SU-DHL-6 (cell line): ENCODE measurements at regions not wholly inside any gene's neighbourhood (a gene's known extent, or its start where the extent isn't known, plus 50 kb on each side); places are given as distances from the start of the nearest gene placed in this dataset.

Experiments
- EZH2phosphoT487 ChIP-seq: fragments of 200-600 bp; sonication (generic), shearing (Covaris generic); conservative IDR thresholded peaks from 2 replicates; pipeline ENCODE4 v1.6.1; 2018; ENCODE audit warnings: mild to moderate bottlenecking, antibody characterized with exemption, low read length, moderate library complexity, mixed read lengths
- TF ChIP-seq, protein P1 (sequence below): fragments of 200-600 bp; sonication (generic); IDR thresholded peaks from one replicate; pipeline ENCODE4 v1.5.1; 2017; ENCODE audit warnings: antibody characterized with exemption, mild to moderate bottlenecking, low read length, moderate library complexity; ENCODE audit not compliant: insufficient read depth, poor library complexity, severe bottlenecking

DNA sequence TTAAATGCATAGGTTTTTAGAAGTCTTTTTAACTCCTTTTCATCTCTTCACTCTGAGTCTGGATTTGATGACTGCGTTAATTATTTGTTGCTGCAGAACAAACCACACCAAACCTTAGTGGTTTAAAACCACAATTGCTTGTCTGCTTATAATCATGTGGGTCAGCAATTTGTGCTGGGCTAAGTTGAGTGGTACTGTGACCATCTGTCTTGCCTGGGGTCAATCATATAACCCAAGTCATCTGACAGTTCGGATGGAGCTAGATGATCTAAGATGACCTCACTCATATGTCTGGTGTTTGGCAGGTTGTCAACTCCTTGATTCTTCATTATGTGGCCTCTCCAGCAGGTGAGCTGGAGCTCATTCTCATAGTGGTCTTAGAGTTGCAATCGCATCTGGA, 219.1 kb upstream of the ELAVL2 start:
- TF ChIP-seq, protein P1, sequence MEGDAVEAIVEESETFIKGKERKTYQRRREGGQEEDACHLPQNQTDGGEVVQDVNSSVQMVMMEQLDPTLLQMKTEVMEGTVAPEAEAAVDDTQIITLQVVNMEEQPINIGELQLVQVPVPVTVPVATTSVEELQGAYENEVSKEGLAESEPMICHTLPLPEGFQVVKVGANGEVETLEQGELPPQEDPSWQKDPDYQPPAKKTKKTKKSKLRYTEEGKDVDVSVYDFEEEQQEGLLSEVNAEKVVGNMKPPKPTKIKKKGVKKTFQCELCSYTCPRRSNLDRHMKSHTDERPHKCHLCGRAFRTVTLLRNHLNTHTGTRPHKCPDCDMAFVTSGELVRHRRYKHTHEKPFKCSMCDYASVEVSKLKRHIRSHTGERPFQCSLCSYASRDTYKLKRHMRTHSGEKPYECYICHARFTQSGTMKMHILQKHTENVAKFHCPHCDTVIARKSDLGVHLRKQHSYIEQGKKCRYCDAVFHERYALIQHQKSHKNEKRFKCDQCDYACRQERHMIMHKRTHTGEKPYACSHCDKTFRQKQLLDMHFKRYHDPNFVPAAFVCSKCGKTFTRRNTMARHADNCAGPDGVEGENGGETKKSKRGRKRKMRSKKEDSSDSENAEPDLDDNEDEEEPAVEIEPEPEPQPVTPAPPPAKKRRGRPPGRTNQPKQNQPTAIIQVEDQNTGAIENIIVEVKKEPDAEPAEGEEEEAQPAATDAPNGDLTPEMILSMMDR: no peak
- no peak for TF ChIP-seq EZH2phosphoT487
